SU-DHL-6 (cell line): ENCODE measurements at regions not wholly inside any gene's neighbourhood (a gene's known extent, or its start where the extent isn't known, plus 50 kb on each side); places are given as distances from the start of the nearest gene placed in this dataset.

Source experiments
- EZH2phosphoT487 ChIP-seq: fragments of 200-600 bp; sonication (generic), shearing (Covaris generic); conservative IDR thresholded peaks from 2 replicates; pipeline ENCODE4 v1.6.1; 2018; ENCODE audit warnings: mild to moderate bottlenecking, antibody characterized with exemption, low read length, moderate library complexity, mixed read lengths
- TF ChIP-seq, protein P1 (sequence below): fragments of 200-600 bp; sonication (generic); IDR thresholded peaks from one replicate; pipeline ENCODE4 v1.5.1; 2017; ENCODE audit warnings: antibody characterized with exemption, mild to moderate bottlenecking, low read length, moderate library complexity; ENCODE audit not compliant: insufficient read depth, poor library complexity, severe bottlenecking

DNA sequence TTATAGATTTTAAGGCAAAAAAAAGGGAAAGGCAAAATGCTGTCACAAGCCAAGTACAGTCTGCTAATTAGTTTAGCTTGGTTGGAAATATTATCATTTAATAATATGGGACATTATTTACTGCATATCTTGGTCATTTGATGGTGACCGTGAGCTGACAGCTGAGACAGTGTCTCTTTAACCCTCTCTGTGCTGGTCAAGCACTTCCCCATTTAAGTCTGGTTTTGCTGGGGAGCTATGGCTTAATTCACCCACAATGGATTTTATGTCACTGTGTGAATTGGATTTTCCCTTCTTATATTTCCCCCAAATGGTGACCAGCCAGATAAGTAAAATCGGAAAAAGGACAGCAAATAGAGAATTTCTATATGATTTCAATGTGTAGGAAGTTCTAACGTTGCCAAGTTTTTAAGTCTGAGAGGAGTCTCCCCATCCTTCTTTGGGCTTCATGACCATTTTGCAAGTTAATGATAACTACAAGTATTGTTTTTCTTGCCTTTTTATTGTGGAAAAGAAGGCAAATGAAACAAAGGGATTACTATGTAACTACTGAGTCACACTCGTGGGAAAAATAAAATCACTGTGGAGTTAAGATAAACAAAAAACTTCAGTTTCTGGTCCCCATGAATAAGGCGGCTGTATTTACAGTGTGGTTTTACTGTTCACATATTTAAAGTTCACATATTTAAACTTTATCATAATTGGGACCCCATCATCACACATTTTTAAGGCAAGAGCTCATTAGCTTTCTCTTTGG lies 373.5 kb downstream of the NR2F2 start:
- TF ChIP-seq, protein P1, sequence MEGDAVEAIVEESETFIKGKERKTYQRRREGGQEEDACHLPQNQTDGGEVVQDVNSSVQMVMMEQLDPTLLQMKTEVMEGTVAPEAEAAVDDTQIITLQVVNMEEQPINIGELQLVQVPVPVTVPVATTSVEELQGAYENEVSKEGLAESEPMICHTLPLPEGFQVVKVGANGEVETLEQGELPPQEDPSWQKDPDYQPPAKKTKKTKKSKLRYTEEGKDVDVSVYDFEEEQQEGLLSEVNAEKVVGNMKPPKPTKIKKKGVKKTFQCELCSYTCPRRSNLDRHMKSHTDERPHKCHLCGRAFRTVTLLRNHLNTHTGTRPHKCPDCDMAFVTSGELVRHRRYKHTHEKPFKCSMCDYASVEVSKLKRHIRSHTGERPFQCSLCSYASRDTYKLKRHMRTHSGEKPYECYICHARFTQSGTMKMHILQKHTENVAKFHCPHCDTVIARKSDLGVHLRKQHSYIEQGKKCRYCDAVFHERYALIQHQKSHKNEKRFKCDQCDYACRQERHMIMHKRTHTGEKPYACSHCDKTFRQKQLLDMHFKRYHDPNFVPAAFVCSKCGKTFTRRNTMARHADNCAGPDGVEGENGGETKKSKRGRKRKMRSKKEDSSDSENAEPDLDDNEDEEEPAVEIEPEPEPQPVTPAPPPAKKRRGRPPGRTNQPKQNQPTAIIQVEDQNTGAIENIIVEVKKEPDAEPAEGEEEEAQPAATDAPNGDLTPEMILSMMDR: no peak
- TF ChIP-seq EZH2phosphoT487: no peak
